ENCODE measurements at regions not wholly inside any gene's neighbourhood (a gene's known extent, or its start where the extent isn't known, plus 50 kb on each side); places are given as distances from the start of the nearest gene placed in this dataset.
"Not testable (repeated sequence)": the region's sequence is repeated elsewhere in the genome, so short reads cannot be mapped to it uniquely, and the experiment has no call there.

DNA sequence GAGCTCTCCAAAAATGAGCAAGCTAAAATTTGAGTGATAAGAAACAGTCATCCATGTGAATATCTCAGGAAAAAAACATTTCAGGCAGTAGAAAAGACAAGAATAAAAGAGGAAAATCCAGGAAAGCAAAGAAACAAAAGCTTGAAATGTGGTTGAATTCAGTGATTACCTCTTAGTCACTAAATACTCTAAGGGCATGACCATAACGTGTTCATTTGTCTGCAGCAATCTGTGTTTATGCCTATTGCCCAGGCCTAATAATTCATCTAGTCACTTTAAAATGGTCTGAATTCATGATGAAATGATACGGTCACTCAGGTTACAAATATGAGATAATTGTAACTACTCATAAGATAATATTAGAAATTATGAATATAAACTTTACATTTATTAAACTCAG, 837.9 kb downstream of the STPG2 start:
- no peaks in the 10 kb centered on the region for H3K9me2 ChIP-seq (replicated peaks; ENCODE audit: insufficient read depth)
- H3K4me2 ChIP-seq, result no peak overlapping the region
- H3K4me3 ChIP-seq, result no peak overlapping the region
- no peaks in the 10 kb centered on the region for H3K27me3 ChIP-seq
- DNase-seq (ENCODE audit: low spot score), result no peak
- WGBS (ENCODE audit: low lambda C conversion rate, missing lambda C conversion rate), result 84% methylated on average over 2 of the region's 2 CpGs
- H3K4me1 ChIP-seq (ENCODE audit: insufficient read depth), result no peaks in the 10 kb centered on the region
- no peaks in the 10 kb centered on the region for H3K36me3 ChIP-seq (replicated peaks; ENCODE audit: insufficient read depth, low read depth)
- TF ChIP-seq EZH2 (IDR thresholded peaks at IDR 0.05; ENCODE audit: borderline replicate concordance), result no peak
- TF ChIP-seq EZH2phosphoT487 (IDR thresholded peaks at IDR 0.05; ENCODE audit: low read depth, severe bottlenecking, unreplicated experiment), result no peak
- TF ChIP-seq, protein P1, sequence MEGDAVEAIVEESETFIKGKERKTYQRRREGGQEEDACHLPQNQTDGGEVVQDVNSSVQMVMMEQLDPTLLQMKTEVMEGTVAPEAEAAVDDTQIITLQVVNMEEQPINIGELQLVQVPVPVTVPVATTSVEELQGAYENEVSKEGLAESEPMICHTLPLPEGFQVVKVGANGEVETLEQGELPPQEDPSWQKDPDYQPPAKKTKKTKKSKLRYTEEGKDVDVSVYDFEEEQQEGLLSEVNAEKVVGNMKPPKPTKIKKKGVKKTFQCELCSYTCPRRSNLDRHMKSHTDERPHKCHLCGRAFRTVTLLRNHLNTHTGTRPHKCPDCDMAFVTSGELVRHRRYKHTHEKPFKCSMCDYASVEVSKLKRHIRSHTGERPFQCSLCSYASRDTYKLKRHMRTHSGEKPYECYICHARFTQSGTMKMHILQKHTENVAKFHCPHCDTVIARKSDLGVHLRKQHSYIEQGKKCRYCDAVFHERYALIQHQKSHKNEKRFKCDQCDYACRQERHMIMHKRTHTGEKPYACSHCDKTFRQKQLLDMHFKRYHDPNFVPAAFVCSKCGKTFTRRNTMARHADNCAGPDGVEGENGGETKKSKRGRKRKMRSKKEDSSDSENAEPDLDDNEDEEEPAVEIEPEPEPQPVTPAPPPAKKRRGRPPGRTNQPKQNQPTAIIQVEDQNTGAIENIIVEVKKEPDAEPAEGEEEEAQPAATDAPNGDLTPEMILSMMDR (IDR thresholded peaks at IDR 0.05; ENCODE audit: poor library complexity), result no peak
- H3K9me3 ChIP-seq (ENCODE audit: low read depth), result no peaks in the 10 kb centered on the region
- no peaks in the 10 kb centered on the region for H3K79me2 ChIP-seq
- no peak overlapping the region for H2AFZ ChIP-seq
- H4K20me1 ChIP-seq (ENCODE audit: insufficient read depth, poor library complexity, severe bottlenecking), result no peaks in the 10 kb centered on the region
- H3K27ac ChIP-seq, result no peak overlapping the region

DNA sequence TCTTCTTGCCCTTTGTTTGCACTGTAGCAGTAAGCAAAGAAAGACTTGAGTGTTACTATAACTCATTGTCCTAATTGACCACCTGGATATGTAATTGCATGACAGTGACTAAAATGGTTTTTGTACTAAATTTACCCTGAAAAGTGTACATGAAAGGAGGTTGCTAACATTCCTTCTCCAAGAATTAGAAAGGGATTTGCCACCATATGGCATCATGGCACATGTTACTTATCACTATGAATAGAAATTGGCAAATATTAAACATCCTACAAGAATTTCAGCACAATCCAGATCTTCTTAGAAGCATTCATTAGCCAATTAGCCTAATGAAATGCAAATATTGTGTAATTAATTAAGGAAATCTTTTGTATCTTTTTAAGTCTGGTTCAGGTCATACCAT, 834.2 kb downstream of the STPG2 start:
- Histone ChIP-seq H3K4me2 (no peak overlapping the region), H3K27me3 (no peaks in the 10 kb centered on the region), H3K36me3 (replicated peaks; ENCODE audit: insufficient read depth, low read depth) (no peaks in the 10 kb centered on the region), H3K9me2 (replicated peaks; ENCODE audit: insufficient read depth) (no peaks in the 10 kb centered on the region), H3K9me3 (ENCODE audit: low read depth) (no peaks in the 10 kb centered on the region), H2AFZ (no peak overlapping the region), H4K20me1 (ENCODE audit: insufficient read depth, poor library complexity, severe bottlenecking) (no peaks in the 10 kb centered on the region), H3K79me2 (no peaks in the 10 kb centered on the region), H3K4me3 (no peak overlapping the region), H3K27ac (no peak overlapping the region), H3K4me1 (ENCODE audit: insufficient read depth) (no peaks in the 10 kb centered on the region)
- no peak for DNase-seq (ENCODE audit: low spot score)
- no peak for TF ChIP-seq EZH2 (IDR thresholded peaks at IDR 0.05; ENCODE audit: borderline replicate concordance)
- no peak for TF ChIP-seq EZH2phosphoT487 (IDR thresholded peaks at IDR 0.05; ENCODE audit: low read depth, severe bottlenecking, unreplicated experiment)
- TF ChIP-seq, protein P1 (IDR thresholded peaks at IDR 0.05; ENCODE audit: poor library complexity), result no peak

GRCh38 chr4:97317201-97317600, 826.1 kb downstream of the STPG2 start:
- no peaks in the 10 kb centered on the region for H3K9me3 ChIP-seq (ENCODE audit: low read depth)
- no peaks in the 10 kb centered on the region for H3K27me3 ChIP-seq
- TF ChIP-seq EZH2 (IDR thresholded peaks at IDR 0.05; ENCODE audit: borderline replicate concordance) (no peak), EZH2phosphoT487 (IDR thresholded peaks at IDR 0.05; ENCODE audit: low read depth, severe bottlenecking, unreplicated experiment) (no peak)
- no peaks in the 10 kb centered on the region for H3K79me2 ChIP-seq
- H3K4me1 ChIP-seq (ENCODE audit: insufficient read depth), result no peaks in the 10 kb centered on the region
- no peak overlapping the region for H3K4me3 ChIP-seq
- H3K9me2 ChIP-seq (replicated peaks; ENCODE audit: insufficient read depth), result no peaks in the 10 kb centered on the region
- no peaks in the 10 kb centered on the region for H4K20me1 ChIP-seq (ENCODE audit: insufficient read depth, poor library complexity, severe bottlenecking)
- WGBS (ENCODE audit: low lambda C conversion rate, missing lambda C conversion rate), result 52% methylated on average over 2 of the region's 2 CpGs
- no peak overlapping the region for H3K27ac ChIP-seq
- H3K4me2 ChIP-seq, result no peak overlapping the region
- no peak overlapping the region for H2AFZ ChIP-seq
- no peaks in the 10 kb centered on the region for H3K36me3 ChIP-seq (replicated peaks; ENCODE audit: insufficient read depth, low read depth)
- DNase-seq (ENCODE audit: low spot score), result no peak

GRCh38 chr4:97317671-97318070, 825.6 kb downstream of the STPG2 start:
- Histone ChIP-seq H3K9me3 (ENCODE audit: low read depth) (no peaks in the 10 kb centered on the region), H3K27ac (no peak overlapping the region), H3K36me3 (replicated peaks; ENCODE audit: insufficient read depth, low read depth) (no peaks in the 10 kb centered on the region), H2AFZ (no peak overlapping the region), H3K4me3 (no peak overlapping the region), H3K4me1 (ENCODE audit: insufficient read depth) (no peaks in the 10 kb centered on the region), H3K27me3 (no peaks in the 10 kb centered on the region), H3K79me2 (no peaks in the 10 kb centered on the region), H3K4me2 (no peak overlapping the region), H3K9me2 (replicated peaks; ENCODE audit: insufficient read depth) (no peaks in the 10 kb centered on the region), H4K20me1 (ENCODE audit: insufficient read depth, poor library complexity, severe bottlenecking) (no peaks in the 10 kb centered on the region)
- TF ChIP-seq EZH2 (IDR thresholded peaks at IDR 0.05; ENCODE audit: borderline replicate concordance), result no peak
- TF ChIP-seq EZH2phosphoT487 (IDR thresholded peaks at IDR 0.05; ENCODE audit: low read depth, severe bottlenecking, unreplicated experiment), result no peak
- TF ChIP-seq, protein P1 (IDR thresholded peaks at IDR 0.05; ENCODE audit: poor library complexity), result no peak
- no peak for DNase-seq (ENCODE audit: low spot score)
- WGBS (ENCODE audit: low lambda C conversion rate, missing lambda C conversion rate), result 15% methylated on average over 2 of the region's 2 CpGs

- not testable (repeated sequence) for H3K27me3 ChIP-seq; H3K36me3 ChIP-seq (replicated peaks; ENCODE audit: insufficient read depth, low read depth); H3K27ac ChIP-seq; H3K4me1 ChIP-seq (ENCODE audit: insufficient read depth); H4K20me1 ChIP-seq (ENCODE audit: insufficient read depth, poor library complexity, severe bottlenecking); H3K79me2 ChIP-seq; DNase-seq (ENCODE audit: low spot score); H3K4me2 ChIP-seq; H3K9me2 ChIP-seq (replicated peaks; ENCODE audit: insufficient read depth); H3K9me3 ChIP-seq (ENCODE audit: low read depth); H2AFZ ChIP-seq; H3K4me3 ChIP-seq
- WGBS (ENCODE audit: low lambda C conversion rate, missing lambda C conversion rate), result 73% methylated on average over 1 of the region's 1 CpG
These were observed 817.5 kb downstream of the STPG2 start for GRCh38 chr4:97325751-97326150.
